ENCODE measurements at regions not wholly inside any gene's neighbourhood (a gene's known extent, or its start where the extent isn't known, plus 50 kb on each side); places are given as distances from the start of the nearest gene placed in this dataset.

DNA sequence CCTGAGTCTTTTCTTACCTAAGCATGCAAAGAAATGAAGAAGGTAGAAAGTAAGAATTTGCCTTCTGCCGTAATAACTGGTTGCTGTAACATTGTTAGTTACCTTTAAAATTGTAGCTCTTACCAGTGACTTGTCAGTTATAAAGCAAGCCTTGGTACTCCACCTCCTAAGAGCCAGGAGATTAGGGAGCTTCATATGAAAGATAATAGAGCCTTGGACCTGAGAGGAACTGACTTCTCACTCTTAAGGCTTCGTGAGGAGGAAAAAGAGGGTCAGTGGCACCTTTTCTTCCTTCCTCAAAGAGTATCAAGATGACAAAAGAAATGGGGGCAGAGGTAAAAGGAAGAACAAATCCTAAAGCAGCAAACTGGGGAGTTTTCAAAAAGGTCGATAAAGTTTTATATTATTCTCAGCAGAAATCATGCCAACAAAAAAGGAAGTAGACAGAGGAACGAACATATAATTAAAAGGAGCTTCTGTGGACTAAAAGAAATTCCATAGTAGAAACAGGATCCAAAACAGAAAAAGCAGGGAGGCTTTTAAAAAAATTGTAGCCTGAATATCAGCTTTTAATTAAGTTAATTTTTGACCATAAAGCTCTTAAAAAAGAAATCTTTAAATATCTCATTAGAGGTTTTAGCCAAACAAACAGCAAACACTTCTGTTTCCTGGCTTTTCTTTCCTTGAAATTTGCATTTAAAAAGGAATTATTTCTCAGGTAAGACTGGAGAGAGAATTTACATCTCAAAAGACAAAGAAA lies 847.1 kb upstream of the ALCAM start:
- DNase-seq = no peak

DNA sequence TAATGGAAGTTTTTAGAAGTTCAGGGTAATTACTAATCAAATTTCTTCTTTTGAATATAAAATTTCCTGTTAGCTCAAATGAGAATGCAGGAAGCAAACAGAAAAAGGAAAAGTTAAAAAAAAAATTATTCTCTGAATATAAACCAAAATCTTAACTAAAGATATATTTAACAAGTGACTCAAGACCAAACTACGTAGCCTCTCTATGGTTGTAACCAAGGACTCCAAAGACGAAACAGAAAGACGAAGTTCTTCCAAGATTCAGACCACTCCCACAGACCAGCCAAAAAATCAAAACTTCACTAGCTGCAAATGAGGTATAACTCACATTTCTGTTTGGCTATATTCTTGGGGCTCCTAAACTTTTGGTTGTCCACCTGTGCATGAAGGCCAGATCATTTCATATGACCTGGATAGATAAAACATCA lies 846.5 kb upstream of the ALCAM start:
- no peak for DNase-seq

DNA sequence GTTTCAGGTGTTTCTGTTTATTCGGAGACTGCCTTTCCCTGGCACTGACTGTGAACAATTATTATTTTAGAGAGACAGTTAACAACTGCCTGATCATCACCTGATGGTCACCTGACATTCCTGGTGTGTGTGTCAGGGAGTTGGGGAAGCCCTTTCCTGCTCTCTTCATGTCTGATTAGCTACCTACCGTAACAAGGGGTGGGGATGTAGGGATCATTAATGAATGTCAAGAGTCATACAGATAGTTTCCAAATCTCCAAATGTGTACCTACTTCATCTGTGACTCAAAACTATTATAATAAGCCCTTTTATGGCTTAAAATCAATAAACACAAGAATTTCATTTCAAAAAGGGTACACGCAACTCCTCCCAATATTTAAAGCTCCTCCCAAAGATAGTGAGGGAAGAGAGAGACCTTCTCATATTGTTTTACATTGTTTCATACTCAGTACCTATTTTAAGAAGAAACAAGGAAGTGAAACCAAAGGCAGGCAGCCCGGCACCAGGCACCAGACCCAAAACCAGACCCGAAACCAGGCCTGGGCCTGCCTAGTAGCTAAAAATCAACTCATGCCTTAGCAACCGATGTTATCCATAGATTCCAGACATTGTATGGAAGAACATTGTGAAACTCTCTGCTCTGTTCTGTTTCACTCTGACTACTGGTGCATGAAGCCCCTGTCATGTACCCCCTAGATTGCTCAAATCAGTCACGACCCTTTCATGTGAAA lies 844.9 kb upstream of the ALCAM start:
- DNase-seq = no peak

DNA sequence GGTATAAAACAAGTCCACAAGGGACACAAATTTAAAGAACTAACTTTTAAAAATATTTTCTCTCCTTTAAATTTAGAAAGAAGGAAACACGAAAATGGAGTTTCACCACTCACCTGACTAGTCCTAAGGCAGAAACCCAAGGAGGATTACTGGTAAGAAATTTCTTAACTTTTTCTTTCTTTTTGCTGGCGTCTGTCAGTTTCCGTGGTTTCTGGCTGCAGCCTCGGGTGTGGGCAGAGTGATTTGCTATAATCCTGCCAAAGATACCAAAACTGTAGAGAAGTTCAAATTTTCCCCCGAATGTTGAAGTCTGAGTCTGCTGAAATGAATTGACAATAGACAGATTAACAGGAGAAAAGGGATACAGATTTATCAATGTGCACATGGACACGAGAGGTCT lies 843.6 kb upstream of the ALCAM start:
- DNase-seq = no peak

DNA sequence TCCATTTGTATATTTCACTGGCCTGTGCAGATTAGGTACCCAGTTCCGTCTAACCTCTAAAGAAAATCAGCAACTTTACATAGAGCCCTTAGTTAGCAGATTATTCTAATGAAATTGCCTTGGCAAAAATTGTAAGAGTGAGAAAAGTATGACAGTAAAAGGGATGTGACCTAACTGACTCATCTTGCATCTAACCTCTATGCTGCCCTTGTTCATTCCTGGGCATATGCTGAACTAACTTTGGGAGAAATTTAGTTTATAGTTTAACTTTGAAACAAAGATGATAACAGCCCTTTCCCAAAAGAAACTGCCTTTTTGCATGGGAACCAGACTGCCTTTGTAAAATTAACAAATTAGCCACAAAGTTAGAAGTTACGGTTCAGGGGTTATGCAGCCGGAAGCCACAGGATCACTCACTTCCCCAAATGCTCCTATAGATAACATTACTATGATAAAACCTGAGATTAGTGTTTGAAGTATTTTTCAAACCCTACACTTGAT lies 839.8 kb upstream of the ALCAM start:
- no peak for DNase-seq

DNA sequence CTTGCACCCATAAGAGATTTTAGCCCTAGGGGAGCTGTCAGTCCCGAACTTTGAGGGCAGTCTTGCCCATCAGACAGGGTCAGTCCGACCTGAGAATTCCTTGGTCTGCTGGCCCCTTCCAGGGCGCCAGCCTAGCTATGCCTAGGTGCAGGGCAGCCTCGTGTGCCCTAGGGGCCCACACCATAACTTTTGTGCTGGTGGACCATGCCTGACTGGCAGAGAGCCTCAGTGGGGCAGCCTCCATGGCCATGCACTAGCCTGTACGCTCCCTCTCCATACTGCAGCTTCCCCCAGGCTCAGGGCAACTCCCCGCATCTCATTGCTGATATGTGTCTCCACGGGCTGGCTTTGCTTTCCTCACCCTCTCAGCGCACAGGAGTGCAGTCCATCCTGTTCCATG lies 835.8 kb upstream of the ALCAM start:
- no peak for DNase-seq

DNA sequence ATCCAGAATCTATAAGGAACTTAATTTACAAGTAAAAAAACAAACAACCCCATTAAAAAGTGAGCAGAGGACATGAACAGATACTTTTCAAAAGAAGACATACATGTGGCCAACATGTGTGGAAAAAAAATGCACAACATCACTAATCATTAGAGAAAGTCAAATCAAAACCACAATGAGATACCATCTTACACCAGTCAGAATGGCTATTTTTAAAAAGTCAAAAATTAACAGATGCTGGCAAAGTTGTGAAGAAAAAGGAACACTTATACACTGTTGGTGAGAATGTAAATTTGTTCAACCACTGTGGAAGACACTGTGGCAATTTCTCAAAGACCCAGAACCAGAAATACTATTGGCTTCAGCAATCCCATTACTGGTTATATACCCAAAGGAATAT lies 830.0 kb upstream of the ALCAM start:
- no peak for DNase-seq

DNA sequence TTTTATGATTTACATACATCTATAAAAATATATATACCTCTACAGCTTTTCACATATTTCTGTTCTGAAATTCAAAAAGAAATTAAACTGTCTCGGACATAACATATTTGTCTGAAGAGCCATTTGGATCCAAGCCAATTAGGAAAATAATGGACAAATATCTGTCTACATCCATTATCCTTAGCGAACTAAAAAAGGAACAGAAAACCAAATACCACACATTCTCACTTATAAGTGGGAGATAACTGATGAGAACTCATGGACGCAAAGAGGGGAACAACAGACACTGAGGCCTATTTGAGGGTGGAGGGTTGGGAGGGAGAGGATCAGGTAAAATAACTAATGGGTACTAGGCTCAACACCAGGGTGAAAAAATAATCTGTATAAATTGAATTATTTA lies 829.4 kb upstream of the ALCAM start:
- no peak for DNase-seq

DNA sequence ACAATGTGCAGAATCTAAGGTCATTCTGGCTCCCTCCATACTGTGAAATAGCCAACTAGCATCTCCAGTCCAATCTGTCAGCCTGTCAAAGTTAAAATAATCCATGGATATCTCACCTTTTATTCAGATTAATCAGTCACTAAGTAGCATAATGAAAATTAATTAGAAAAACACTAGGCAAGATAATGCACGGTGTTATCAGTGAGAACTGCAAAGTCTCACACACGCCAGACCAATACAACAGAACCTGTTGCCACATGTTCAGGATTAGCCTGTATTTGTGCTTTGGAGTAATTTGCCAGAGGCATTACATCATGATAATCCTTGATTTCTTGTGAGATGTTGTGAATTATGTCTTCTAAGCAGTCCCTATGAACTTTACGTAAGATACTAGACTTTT lies 820.4 kb upstream of the ALCAM start:
- no peak for DNase-seq

DNA sequence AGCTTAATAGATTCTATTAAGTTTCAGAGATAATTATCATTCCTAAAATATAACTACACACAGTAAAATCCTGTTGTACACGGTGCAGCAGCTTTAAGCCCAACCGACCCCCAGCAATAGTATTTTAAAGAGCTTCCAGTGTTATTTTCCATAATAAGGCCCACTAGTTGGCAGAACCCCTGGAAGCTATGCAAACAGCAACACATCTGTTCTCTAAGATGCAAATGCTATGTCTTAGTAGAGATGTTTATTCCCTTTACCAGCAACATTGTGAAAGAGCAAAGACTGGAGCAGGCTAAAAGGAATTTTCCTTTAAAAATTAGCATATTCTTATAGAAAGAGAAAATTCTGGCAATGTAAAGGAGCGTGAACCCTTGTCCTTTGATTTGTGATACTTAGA lies 819.7 kb upstream of the ALCAM start:
- no peak for DNase-seq

DNA sequence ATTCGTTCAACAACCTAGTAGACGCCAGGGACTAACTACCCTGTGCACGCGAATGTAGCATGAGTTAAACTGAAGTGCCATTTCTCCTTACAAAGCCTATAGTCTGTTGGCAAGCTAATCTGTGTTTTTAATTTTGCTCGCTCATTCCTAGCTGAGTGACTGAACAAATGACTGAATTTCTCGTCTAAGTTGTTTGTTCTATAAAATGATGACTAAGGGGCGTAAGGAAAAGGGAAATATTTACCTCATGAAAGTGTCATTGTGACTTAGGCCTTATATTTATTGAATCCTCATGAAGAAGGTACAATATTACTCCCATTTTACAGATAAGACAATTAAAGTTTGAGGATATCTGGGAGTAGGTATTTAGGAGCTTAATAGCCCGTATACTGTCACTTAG lies 818.3 kb upstream of the ALCAM start:
- no peak for DNase-seq

DNA sequence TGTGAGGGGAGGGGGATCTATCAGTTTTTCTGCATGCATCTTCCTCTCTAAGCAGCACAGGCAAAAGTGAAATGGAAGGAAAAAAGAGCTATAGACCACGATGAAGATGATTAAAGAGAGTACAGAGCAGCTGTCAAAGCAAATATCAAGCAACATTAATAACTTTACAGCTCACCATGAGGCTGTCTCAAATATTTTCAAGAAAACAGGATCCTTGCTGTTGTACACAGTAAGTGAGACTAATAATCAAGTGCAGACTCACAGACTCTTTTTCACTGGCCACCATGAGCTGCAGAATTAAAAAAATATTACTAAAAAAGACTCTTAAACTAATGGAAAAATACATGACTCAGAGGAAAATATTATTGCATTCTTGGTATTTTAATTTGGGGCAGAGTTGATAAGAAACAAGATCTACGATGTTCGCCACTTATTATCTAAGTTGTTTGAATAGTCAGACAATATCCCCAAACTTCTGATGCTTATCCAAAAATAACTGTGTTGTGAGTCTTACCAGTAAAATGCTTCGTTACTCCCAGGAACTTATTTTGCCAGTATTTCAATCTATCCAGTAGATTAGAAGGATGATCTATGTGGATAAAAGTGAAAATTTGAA lies 817.5 kb upstream of the ALCAM start:
- DNase-seq = no peak

DNA sequence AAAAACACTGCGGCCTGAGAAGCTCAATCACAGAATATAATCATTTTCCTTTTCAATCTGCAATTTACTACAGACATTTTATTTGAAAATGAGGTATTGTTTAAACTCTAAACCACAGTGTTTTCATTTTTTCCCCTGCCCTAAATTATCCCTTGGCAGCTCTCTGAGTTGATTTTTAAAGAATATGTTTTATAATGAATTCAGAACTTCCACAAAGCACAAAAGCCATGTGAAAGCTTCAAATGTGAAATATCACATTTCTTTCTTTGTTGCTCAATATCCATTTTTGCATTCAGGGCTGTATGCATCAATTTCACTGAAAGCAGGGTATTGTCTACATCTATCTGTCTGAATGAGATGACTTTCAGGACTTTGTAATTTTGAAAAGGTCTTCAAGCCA lies 813.6 kb upstream of the ALCAM start:
- DNase-seq = no peak

DNA sequence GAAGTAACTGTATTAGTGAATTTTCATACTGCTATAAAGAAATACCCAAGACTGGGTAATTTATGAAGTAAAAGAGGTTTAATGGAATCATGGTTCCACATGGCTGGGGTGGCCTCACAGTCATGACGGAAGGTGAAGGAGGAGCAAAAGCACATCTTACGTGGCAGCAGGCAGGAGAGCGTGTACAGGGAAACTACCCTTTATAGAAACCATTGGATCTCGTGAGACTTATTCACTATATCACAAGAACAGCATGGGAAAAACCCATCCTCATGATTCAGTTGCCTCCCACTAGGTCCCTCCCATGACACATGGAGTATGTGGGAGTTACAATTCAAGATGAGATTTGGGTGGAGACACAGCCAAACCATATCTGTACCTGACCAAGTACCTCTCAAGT lies 812.3 kb upstream of the ALCAM start:
- DNase-seq = no peak

DNA sequence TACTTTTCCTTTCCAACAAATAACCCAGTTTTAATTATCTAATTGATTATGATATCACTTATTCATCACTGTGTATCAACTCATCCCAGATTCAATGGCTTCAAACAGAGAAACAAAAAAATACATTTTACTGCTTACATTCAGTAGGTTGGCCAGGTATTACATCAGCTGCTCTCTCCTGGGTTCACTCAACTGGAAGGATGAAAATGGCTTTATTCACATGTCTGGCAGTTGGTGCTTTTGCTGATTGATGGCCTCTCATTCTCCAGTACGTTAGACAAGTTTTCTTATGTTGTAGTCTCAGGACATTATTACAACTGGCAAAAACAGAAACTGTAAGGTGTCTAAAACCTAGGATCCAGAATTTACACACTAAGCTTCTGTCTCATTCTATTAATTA lies 811.0 kb upstream of the ALCAM start:
- DNase-seq = no peak

DNA sequence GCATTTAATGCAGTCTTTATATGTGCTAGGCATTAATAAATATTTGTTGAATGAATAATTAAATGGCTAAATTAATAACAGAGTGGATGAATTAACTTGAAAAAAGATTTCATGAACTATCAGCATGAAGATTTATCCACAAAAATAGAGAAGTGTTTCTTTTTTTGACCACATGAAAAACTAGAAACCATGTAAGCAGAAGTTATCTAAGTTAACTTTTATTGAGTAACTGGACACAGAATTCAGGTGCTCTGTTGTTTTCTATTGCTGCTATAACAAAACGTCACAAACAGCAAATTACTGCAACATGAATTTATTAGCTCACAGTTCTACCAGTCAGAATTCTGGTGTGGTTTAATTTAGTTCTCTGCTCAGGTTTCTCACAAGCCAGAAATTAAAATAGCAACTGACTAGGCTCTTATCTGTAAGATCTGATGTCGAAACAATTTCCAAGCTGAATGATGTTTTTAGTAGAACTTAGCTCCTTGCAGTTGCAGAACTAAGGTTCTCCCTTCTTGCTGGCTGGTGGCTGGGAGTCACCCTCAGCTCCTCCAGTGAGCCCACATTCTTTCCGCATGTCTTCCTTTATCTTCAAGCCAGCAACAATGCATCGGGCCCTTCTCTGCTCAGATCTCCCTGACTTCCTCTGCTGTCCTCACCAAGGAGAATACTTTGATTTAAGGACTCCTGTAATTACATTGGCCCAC lies 810.2 kb upstream of the ALCAM start:
- no peak for DNase-seq

DNA sequence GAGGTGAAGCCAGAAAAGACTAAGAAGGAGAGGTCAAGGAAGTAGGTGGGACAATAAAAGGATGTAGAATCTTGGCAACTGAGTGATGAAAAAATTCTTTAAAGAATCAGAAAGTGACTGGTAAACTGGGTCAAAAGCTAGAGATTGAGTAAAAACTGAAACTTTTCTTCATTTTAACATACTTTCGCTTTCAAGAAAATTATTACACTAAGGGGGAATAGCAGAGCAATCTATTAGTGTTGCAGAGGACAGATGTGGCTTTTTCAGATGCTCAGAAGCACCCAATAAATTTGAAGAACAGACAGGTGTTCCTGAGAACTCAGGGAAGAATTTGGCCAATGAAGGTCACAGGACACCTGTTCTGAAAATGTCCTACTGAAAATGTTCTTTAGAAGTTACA lies 805.4 kb upstream of the ALCAM start:
- no peak for DNase-seq

DNA sequence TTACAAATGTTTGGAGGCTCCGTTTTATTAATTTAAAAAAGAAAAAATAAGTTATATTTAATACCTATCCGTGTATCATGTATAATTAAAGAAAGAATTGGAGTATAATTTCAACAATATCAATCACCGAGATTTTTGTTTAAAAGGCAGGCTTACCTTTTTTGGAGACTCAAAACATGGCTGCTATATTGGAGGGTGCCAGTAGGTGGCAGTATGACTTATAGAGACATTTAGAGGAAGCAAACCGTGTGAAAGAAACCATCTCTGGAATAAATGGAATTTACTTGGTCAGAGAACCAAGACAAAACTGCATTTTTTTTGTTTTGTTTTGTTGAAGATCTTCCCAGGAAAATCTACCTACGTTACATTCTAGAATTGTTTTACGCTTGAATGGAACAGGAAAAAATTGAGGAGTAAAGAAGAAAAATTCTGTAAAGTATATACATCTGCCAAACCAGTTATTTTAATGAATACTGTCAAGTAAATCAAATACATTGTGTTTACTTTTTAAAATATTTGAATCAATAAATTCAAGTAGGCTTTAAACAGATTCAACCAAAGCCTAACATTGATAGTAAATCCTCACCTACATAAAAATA lies 802.6 kb upstream of the ALCAM start:
- no peak for DNase-seq

DNA sequence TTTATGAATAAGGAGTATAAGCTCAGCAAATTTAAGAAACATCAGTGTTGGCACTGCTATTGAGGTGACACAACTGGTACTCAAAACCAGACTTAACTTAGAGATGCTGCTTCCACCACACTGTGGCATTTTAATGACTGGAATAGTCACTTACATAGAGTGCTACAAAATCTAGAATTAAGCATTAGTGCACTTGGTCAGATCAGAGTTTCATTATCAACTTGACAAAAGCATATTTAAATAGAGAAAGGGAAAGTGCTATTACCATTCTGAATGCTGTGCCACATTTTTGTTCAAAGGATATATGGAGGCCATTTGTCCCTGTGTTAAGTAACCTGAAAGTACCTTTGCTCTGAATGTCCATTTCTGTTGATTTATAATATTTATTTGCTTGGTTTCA lies 800.7 kb upstream of the ALCAM start:
- no peak for DNase-seq

DNA sequence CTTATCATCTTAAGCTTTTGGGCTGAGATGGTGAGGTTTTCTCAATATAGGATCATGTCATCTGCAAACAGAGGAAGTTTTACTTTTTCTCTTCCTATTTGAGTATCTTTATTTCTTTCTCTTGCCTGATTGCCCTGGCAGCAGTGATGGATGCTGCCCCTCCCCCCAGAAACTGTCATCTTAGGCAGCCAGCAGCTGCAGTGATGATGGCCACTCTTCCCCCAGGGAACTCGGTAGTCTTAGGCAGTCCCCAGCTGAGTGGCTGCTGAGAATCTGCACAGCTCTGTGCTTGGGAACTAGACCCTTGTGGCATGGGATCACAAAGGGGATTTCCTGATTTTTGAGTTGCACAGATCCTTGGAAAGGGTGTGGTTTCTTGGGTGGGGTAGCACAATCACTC lies 791.1 kb upstream of the ALCAM start:
- DNase-seq = no peak

DNA sequence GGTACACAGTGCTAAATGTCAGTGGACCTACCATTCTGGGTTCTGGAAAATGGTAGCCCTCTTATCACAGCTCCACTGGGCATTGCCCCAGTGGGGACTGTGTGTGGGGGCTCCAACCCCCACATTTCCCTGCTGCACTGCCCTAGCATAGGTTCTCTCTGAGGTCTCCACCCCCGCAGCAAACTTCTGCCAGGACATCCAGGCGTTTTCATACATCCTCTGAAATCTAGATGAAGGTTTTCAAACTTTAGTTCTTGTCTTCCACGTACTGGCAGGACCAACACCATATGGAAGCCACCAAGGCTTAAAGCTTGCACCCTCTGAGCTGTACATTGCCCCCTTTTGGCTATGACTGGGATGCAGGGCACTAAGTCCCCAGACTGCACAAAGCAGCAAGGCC lies 788.2 kb upstream of the ALCAM start:
- no peak for DNase-seq

DNA sequence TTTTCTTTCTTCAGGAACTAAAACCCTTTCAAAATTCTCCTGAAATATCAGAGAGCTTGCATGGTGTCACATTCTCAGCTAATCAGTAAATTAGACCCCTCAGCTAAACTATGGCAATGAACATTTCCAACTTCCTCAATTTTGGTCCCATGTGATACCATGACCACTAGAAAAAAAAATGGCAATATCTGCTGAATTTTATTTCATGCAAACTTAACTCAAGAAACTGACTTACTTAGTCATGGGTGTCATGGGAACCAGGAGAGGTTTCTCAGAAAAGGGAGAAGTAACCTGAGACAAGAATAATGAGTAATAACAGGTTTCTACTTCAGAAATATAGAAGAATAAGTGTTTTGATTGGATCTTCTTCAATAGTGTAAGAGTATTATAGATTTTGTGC lies 784.6 kb upstream of the ALCAM start:
- DNase-seq = no peak

DNA sequence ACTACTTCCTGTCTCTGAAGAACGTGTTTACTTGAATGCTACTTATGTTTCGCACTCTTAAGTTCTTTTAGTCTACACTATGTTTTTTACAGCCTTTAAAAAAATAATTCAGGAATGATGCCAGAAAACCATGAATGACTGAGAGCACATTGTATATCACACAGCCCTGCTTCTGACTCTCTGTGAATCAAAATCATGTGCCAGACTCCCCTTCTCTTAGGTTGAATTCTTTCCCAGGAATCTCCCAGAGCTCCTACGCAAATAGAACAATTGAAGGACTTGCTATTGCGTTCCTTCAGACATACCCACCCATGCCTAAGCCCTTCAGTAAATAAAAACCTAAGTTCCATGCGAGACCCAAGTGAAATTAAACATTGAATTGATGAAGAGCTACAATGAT lies 782.0 kb upstream of the ALCAM start:
- DNase-seq = no peak
